Upper lobe of right lung (tissue), 1 donor: ENCODE measurements at regions not wholly inside any gene's neighbourhood (a gene's known extent, or its start where the extent isn't known, plus 50 kb on each side); places are given as distances from the start of the nearest gene placed in this dataset.
"Not testable (repeated sequence)": the region's sequence is repeated elsewhere in the genome, so short reads cannot be mapped to it uniquely, and the experiment has no call there.

Source experiments
- ATAC-seq: fragments of 200-7000 bp; cut with Tn5 transposase; one replicate; pipeline ENCODE4 v1.9.1; 2020; ENCODE audit warnings: mild to moderate bottlenecking, moderate library complexity
- DNase-seq: peaks from one replicate; pipeline ENCODE4 v3.0.0-alpha.2; 2020
- H3K27ac ChIP-seq: fragments of 200-600 bp; one replicate; pipeline ENCODE4 v1.8.0; 2022
- H3K27me3 ChIP-seq: fragments of 200-600 bp; one replicate; pipeline ENCODE4 v1.8.0; 2022; ENCODE audit warnings: mild to moderate bottlenecking
- H3K36me3 ChIP-seq: fragments of 200-600 bp; one replicate; pipeline ENCODE4 v1.8.0; 2022
- H3K4me1 ChIP-seq: fragments of 200-600 bp; one replicate; pipeline ENCODE4 v1.8.0; 2022
- H3K4me3 ChIP-seq: fragments of 200-600 bp; one replicate; pipeline ENCODE4 v1.8.0; 2022; ENCODE audit warnings: mild to moderate bottlenecking
- H3K9me3 ChIP-seq: fragments of 200-600 bp; one replicate; pipeline ENCODE4 v1.8.0; 2022
- CTCF ChIP-seq: fragments of 200-600 bp; IDR thresholded peaks from one replicate; pipeline ENCODE4 v1.8.0; 2022; ENCODE audit warnings: antibody characterized with exemption
- intact Hi-C: fragments of 100-400 bp; cut with DNase I; formaldehyde crosslinking; loops from one replicate; pipeline ENCODE4 v1.11.0; 2022
- donor health status: DM: no; HTN: yes; CAD: no; lungs with severe emphysema.

- no peak for DNase-seq
- Histone ChIP-seq H3K27me3 (no peaks in the 10 kb centered on the region), H3K4me3 (no peak overlapping the region), H3K27ac (no peak overlapping the region), H3K4me1 (no peaks in the 10 kb centered on the region), H3K9me3 (no peaks in the 10 kb centered on the region), H3K36me3 (no peaks in the 10 kb centered on the region)
- no peak for TF ChIP-seq CTCF
- intact Hi-C loops: no loop called here
- ATAC-seq: no peak
These were observed 439.0 kb upstream of the ADAMTS9 start for GRCh38 chr3:65126527-65127410.

GRCh38 chr3:65120156-65120555 lies 432.4 kb upstream of the ADAMTS9 start:
- H3K27ac ChIP-seq, H3K4me3 ChIP-seq, H3K27me3 ChIP-seq, DNase-seq, H3K36me3 ChIP-seq, H3K9me3 ChIP-seq, ATAC-seq, H3K4me1 ChIP-seq, intact Hi-C loops: not testable (repeated sequence)

DNA sequence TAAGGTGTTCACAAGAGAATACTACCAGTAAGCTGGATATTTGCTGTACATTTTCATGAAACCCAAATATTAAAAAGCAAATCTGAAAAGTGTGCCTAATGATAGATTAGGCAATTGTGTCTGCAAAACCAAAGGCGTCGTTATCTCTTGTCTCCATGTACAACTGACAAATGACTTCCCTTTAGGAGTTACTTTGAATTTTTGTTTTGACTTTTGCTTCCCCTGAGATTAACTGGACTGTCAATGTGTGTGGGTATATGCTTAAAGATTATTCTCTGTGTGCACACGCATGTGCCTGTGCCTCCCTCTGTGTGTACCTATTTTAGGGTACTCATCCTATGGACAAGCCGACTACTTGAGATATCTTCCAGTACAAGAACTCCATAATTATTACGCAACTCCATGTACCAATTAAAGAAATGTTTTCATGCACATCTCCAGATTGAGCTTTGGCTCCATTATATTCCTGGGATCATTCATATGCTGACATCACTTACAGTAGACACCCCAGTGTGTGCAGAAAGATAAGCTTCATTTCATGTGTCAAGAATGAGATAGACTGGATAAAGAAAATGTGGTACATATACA lies 431.2 kb upstream of the ADAMTS9 start:
- Histone ChIP-seq H3K27ac (no peak overlapping the region), H3K27me3 (no peaks in the 10 kb centered on the region), H3K9me3 (no peaks in the 10 kb centered on the region), H3K4me1 (no peaks in the 10 kb centered on the region), H3K36me3 (no peaks in the 10 kb centered on the region), H3K4me3 (no peak overlapping the region)
- intact Hi-C loops: no loop called here
- ATAC-seq (no peak), DNase-seq (no peak)
- TF ChIP-seq CTCF: no peak

- no peak for TF ChIP-seq CTCF
- H3K36me3 ChIP-seq: no peaks in the 10 kb centered on the region
- DNase-seq (no peak), ATAC-seq (no peak)
- H3K4me3 ChIP-seq: no peak overlapping the region
- no peaks in the 10 kb centered on the region for H3K9me3 ChIP-seq
- no peaks in the 10 kb centered on the region for H3K27me3 ChIP-seq
- intact Hi-C loops: no loop called here
- no peak overlapping the region for H3K27ac ChIP-seq
- H3K4me1 ChIP-seq: no peaks in the 10 kb centered on the region
These were observed 426.2 kb upstream of the ADAMTS9 start for GRCh38 chr3:65114041-65114440.

- Histone ChIP-seq H3K27me3 (no peaks in the 10 kb centered on the region), H3K4me3 (no peak overlapping the region), H3K4me1 (no peaks in the 10 kb centered on the region), H3K36me3 (no peaks in the 10 kb centered on the region), H3K27ac (no peak overlapping the region), H3K9me3 (no peaks in the 10 kb centered on the region)
- no peak for TF ChIP-seq CTCF
- intact Hi-C loops: no loop called here
- ATAC-seq (no peak), DNase-seq (no peak)
These were observed 425.0 kb upstream of the ADAMTS9 start for GRCh38 chr3:65112751-65113300.

DNA sequence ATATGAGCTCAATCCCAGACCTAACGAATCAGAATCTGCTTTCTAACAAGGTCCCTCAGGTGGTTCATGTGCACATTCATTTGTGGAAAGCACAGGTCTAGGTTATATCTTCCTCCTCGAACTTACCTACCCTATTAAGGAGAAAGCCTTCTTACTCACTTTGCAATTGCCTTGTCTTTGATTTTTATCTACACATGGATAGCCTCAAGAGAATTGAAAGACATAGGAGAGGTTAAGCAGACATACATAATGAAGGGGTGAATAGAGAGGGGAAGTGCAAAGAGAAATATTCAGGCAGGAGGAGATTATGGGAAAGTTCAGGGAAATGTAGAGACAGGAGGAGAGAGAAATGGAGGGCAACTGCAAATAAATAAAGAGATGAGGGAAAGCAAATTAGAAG lies 422.9 kb upstream of the ADAMTS9 start:
- Histone ChIP-seq H3K9me3 (no peaks in the 10 kb centered on the region), H3K27ac (no peak overlapping the region), H3K36me3 (no peaks in the 10 kb centered on the region), H3K27me3 (no peaks in the 10 kb centered on the region), H3K4me3 (no peak overlapping the region), H3K4me1 (no peaks in the 10 kb centered on the region)
- TF ChIP-seq CTCF: no peak
- ATAC-seq: no peak
- intact Hi-C loops: no loop called here
- DNase-seq: no peak
